OCI-LY1 (cell line): ENCODE measurements at regions not wholly inside any gene's neighbourhood (a gene's known extent, or its start where the extent isn't known, plus 50 kb on each side); places are given as distances from the start of the nearest gene placed in this dataset.

Source experiments
- EZH2 ChIP-seq: fragments of 200-600 bp; sonication (generic), shearing (Covaris generic); IDR thresholded peaks from 2 replicates; pipeline ENCODE4 v1.8.0; 2017; ENCODE audit warnings: borderline replicate concordance, mixed run types, mild to moderate bottlenecking, antibody characterized with exemption, low read length, moderate library complexity, mixed read lengths
- TF ChIP-seq, protein P1 (sequence below): fragments of 200-600 bp; sonication (generic), shearing (Covaris generic); IDR thresholded peaks from 2 replicates; pipeline ENCODE4 v1.5.1; 2017; ENCODE audit warnings: mild to moderate bottlenecking, antibody characterized with exemption, low read length, moderate library complexity, mixed read lengths

GRCh38 chr5:112005623-112005930 is 248.6 kb upstream of the NREP start:
- TF ChIP-seq, protein P1, sequence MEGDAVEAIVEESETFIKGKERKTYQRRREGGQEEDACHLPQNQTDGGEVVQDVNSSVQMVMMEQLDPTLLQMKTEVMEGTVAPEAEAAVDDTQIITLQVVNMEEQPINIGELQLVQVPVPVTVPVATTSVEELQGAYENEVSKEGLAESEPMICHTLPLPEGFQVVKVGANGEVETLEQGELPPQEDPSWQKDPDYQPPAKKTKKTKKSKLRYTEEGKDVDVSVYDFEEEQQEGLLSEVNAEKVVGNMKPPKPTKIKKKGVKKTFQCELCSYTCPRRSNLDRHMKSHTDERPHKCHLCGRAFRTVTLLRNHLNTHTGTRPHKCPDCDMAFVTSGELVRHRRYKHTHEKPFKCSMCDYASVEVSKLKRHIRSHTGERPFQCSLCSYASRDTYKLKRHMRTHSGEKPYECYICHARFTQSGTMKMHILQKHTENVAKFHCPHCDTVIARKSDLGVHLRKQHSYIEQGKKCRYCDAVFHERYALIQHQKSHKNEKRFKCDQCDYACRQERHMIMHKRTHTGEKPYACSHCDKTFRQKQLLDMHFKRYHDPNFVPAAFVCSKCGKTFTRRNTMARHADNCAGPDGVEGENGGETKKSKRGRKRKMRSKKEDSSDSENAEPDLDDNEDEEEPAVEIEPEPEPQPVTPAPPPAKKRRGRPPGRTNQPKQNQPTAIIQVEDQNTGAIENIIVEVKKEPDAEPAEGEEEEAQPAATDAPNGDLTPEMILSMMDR: no peak
- no peak for TF ChIP-seq EZH2
